Glomerular visceral epithelial cell (primary cell): ENCODE measurements at regions not wholly inside any gene's neighbourhood (a gene's known extent, or its start where the extent isn't known, plus 50 kb on each side); places are given as distances from the start of the nearest gene placed in this dataset.

Experiments
- DNase-seq: peaks from one replicate; pipeline ENCODE4 v3.0.0-alpha.2; 2016; ENCODE audit errors: extremely low spot score

DNA sequence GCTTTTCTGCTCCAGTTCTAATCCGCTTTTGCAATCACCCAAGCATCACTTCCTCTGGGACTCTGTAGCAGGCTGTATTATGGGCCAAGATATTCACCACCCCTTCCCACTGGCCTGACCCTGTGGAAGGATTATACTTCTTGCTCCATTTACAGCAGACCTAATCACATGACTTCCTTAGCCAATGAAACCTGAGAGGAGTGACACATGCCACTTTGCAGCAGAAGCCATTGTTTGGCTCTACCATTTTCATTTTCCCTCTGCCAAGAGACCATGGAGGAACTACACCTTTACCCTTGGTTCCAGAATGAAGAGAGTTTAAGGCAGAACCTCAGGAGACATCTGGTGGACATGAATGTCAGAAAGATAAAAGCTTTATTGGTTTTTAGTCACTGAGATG is 134.9 kb upstream of the HSD17B12 start:
- DNase-seq = no peak

DNA sequence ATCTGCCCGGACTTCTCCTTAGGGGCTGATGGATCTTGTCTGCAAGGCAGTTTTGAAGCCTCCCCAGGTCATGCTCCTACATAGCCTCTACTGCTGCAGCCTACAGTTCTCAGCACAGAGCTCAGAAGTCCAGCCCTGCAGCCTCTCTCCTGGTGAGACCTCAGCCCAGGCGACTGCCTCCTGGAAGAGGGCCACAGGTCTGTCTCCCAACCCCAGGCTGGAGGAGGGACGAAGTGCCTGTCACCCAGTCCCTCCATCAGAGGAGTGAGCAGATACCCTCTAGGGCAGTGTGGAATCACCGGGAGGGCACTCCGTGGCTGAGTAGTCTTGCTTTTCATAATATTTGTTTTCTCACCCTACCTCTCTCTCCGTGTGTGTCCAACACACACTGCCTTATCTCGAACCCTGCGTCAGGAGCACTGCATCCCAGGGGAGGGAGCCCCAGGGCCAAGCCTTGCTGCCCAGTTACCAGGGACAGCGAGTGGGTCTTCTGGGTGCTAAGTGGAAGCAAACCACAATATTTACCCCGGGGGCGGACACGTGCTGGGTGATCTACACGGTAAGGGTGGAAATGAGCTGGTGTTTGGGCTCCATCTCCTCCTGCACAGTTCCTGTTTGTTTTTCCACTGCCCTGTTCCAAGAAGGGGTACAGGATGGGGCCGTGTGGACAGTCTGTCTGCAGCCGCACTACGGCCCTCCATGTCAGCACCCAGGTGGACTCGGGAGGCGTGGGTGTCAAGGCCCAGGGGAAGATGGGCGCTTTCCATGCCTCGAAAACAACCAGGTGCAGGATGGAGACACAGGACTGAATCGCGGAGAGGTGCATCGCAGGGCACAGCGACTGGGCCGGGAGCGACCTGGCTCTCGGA is 133.7 kb upstream of the HSD17B12 start:
- DNase-seq = no peak

DNA sequence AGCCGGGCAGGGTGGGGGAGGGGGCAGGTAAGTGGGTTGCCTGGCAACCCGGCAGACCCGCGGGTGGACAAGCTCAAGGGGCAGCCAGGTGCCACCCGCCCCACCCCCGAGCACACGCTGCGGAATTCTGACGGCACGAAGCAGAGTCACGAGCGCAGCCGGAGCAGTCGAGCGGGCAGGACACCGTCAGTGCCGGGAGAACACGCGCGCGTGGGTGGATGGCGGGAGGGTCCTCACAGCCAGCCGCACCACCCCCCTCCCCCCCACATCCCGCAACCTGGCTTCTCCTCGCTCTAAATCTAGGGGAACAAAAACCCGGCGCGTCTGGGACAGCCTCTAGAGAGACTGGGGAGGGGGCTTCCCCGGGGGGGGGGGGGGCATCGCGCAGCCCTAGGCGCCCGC is 133.1 kb upstream of the HSD17B12 start:
- DNase-seq = no peak

DNA sequence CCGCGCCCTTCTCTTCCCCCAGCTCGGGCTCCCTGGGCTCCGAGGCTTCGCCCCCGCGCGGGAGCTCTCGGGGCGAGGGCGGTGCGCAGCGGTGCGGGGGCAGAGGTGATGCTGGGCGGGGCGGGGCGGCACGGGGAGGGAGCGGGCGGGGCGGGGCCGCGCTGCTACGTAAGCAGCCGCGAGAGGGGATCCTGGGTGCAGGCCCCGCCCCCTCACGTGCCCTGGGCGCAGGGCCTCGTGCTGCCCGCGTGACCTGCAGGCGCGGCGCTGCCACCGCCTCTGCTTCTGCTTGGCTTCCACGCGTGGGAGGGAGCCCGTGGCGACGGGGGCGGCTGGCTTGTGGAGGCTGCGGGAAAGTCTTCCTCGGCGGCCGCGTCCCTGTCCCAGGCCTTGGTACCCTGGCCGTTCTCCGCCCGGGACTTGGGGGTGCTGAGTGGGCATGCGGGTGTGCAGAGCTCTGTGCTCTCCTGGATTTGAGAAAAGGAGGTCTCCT is 132.6 kb upstream of the HSD17B12 start:
- DNase-seq = no peak

DNA sequence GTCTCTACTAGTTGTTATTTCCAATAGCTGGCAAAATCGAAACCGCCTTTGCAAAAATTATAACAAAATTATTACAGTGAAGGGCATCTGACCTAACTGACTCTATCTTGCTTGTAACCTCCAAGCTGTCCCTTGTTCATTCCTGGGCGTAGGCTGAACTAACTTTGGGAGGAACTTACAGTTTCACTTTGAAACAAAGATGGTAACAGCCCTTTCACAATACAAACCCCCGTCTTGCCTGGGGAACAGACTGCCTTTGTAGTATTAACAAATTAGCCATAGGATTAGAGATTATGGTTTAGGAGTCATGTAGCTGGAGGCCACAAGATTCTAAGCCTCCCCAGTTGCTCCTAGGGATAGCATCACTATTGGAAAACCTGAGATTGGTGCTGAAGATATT is 131.6 kb upstream of the HSD17B12 start:
- DNase-seq = no peak

DNA sequence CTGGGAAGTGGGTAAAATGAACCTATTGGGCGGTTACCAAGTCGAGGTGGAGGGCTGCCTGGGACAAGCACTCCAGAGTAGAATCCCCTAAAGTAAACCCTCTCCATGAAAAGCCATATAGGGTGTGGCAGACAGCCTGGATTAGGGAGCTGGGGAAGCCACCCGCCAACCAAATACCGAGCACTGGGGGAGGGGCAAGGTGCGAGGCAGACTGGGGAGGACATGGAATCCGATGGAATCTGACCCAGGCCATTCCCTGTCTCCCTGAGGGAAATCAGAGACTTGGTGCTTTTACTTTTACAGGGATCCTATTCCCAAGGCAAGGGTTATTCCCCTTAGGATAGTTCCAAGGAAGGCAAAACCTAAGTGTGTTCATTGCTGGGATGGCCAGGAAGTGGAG is 130.9 kb upstream of the HSD17B12 start:
- DNase-seq = no peak

DNA sequence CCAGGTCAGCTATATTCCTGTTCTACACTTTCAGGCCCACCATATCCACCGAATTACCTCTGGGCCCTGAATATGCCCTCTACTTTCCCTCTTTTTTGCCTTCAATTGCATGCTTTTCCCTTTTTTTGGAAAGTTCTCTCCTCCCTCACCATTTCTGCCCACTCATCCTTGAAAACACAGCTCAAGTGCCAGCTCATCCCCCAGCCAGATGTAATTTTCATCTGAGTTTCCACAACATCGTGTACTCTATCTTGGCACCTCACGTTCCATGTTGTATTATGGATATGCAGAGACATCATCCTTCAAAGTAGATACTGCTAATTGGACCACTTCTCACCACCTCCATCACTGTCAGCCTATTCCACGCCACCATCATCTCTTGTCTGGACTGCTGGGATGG is 129.8 kb upstream of the HSD17B12 start:
- no peak for DNase-seq

DNA sequence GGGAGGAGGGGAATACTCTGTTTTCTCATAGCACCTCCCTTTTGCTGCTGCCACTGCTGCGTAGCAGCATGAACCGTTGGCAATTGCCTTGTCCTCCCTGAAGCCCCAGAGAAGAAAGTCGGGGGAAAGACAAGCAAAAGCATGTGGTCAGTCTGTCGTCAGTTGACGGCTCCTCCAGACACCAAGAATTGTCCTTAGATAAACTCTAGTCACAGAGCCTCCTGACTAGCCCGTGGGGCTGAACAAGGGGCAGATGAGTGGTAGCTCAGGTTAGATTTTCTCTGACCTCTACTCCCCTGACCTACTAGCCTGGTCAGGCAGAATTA is 126.4 kb upstream of the HSD17B12 start:
- no peak for DNase-seq

DNA sequence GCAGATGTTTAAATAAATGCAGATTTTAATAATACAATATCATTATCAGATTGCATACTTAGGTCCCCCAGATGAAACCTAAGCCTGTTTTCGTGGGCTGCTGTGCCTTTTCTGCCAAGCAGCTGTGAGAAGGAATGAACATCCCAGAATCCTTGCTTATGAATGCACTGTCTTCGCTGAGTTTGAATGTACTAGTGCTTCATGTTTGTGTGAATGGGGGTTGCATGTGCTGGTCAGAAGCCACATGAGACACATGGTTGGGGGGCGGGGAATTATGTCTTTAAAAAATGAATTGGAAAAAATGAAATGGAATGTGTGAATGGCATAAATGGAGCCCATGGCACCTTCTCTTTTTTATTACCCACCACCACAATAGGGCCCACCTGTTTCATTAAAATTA is 125.4 kb upstream of the HSD17B12 start:
- DNase-seq = no peak

DNA sequence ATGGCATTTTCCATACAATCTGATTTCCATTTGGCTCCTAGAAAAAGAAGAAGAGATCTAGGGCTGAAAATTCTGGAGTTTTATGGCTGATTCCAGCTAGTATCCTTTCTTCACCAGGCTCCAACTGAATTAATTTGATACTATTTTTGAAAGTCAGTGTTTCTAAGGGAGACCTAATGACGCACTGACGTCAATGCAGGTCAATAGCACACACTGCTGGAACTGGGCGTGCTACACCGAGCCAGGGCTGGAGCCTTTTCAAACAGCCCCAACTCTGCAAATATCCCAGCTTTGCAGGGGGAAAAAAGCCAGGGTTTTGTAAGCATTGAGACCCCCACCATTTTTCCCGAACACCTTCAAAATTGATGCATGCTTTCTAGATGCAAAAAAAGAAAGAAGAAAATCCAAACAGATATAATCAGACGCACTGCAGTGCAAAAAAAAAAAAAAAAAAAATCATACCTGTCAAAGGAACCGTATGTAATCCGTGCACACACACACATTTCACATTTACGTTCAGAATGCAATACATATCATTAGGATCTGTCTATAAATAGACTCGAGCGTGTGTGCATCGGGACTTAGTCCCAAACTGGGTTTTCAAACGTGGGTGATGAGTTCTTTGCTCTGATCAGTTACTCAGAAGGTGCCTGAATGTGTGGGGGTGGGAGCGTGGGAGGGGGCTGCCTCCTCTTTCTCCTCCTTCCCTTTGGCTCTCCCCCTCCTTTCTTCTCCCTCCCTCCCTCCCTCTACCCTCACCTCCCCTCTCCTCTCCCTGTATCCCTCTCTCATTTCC is 124.5 kb upstream of the HSD17B12 start:
- DNase-seq = no peak

DNA sequence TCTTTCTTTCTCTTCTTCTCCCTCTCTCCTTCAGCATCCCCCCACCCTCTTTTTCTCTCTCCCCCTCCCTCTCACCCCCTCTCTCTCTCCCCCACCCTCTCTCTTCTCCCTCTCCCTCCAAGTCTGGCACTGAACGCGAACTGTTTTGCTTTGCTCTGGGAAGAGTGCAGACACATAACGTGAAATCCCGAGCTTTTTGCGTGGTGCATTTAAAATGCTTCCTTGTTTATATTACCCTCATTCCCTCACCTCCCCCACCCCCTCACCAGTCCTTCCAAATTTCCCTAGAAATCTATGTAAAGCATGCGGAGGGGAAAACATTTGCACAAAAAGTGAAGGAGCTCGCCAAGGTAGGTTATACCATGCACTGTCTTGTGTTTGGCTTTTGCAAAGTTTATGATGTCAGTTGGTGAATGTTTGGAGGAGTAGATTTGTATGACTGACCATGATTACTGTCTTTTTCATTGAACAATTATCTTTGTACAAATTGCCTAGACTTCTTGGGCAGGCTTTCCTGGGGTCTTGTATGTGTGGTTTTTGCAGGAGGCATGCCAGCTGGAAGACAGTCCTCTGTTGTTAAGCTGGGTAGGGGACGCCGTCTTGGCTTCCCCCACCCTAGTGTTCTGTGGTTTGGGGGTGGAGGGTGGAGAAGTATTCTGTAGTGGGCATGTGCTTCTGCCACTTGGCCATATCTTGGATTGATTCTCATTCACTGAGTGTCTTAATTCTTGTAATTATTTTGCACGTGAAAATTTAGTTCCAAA is 123.7 kb upstream of the HSD17B12 start:
- no peak for DNase-seq

DNA sequence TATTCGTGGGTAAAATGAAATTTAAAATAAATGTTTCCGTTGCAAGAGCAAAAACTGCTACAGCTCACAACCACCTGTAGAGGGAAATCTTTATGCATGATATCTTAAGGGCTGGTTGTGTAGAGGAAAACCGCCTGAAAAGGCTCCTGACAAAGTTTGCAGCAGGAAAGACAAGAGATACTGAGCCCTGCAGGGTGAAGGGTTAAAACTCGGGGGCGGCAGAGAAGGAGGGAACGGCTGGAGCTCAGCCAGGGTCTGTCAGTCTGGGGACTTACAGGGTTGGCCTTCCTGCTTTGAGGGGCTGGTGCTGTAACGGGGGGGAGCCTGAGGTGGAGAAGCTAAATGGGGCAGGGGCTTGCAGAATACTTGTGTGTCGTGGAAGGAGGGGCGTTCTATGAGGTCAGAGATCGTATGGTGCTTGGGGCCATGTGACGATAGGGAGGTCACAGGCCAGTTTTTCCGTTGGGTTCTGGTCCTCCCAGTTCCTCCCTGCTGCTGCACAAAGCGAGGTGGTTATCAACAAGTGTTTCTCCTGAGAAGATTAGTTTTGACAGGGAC is 122.9 kb upstream of the HSD17B12 start:
- no peak for DNase-seq

DNA sequence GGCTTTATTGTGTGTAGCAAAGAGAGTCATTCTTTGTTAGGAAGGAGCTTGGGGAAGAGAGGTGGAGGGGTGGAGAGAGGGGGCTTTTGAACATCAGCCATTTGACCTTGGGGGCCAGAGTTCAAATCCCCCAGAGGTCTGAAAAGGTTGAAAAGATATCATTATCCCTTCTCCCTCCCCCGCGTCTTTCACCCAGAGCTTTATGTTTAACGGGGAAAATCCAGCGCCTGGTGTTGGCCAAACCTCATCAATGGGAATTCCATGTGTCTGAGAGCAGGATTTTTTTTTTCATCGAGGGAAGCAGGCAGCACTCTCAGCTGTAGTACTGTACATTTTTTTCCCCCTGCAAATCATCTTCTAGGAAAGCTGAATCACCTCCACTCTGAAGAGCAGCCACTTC is 122.4 kb upstream of the HSD17B12 start:
- no peak for DNase-seq

DNA sequence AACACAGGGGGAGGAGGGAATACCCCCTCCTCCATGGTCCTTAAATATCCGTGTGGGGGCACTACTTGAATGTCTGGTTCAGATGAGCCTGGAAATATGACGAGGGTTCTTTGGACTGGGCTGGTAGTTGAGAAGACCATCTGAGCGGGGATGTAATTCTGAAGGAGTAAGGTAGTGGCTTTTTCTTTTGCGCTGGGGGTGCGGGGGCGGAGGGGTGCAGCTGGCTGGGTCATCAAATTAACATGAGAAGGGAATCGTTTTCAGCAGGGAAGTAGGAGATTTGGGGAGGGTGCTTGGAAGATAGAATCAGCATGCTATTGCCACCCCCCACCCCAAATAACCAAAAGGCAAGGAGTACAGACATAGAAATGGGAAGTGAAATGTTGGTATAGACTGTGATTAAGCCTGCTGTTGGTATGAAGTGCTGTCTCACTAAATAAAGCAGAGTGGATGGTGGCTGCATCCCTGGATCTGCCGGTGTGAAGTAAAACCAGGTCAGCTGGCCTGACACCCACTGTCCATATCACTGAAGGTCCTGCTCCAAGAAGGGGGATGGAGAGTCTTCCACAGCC is 121.9 kb upstream of the HSD17B12 start:
- DNase-seq = no peak

DNA sequence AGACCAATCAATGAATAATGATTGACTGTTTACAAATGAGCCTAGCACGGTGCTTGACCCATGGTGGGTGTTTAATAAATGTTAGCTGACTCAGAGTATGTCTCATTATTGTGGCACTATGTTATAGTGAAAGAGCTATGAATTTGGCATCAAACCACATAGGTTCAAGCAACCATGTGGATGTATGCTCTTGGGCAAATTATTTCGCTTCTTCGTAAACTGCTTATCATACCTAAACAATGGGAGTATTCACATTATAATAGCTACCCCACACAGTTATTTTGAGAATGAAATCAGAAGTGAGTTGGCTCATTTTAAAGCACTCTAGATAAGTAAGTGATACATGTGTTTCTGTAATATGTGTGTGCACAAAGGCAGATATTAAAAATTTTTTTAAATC is 118.7 kb upstream of the HSD17B12 start:
- no peak for DNase-seq

DNA sequence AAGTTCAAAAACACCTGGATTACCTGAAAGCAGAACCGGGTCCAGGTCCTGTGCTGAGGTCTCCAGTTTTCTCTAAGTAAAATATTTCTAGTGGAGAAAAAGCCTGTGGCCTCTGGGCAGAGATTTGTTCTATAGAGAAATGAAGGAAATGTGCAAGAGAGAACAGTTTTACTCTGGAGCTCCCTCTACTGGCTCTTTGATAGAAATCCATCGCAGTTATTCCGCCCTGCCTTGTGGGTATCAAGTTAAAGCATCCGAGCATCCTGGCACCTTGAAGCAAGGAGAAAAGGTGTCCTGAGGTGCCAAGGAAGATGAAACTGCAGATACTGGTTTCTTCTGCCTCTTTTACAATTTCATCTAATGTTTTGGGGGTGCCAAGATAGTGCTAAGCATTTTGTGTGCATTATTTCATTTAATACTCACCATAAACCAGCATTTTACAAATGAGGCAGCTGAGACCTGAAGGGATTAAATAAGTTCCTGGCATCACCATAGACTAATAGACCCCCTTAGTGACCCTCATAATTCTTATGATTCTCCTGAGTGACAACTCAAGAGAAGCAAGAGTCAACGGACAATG is 113.1 kb upstream of the HSD17B12 start:
- peak; percentile 39 for DNase-seq

DNA sequence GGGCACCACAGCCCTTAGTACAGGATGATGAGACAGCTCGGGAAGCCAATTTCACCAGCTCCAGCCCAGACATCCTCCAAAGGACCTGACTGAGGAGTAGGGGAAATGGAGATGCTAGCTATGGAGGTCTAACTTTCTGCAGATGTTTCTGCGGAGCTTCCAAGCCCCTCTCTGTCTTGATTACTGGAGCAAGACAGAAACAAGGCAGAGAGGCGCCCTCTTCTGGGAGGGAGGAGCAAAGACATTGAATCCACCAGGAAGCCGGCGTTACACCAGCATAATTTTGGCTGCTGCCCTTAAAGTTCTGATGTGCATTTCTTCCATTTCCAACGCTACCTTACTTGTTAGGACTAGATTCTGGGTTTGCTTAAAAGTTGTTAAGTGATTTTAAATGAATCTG is 107.3 kb upstream of the HSD17B12 start:
- DNase-seq = no peak

DNA sequence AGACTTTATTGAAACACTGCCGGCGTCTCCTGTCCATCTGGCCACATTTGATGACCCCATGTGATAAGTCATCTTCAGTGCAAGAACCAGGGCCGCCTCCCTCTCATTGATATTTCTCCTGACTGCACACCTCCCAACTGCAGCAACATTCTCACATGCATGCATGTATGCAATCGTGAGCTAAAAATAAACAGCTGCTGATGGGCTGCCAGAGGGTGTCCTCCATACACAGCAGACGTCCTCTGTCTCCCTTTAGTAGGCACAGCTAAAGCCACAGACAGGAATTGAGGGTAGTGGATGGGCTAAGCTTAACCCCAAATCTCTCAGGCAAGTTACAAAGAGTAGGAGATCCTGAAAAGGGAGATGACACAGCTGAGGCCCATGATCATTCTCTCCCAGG is 106.7 kb upstream of the HSD17B12 start:
- DNase-seq = no peak

DNA sequence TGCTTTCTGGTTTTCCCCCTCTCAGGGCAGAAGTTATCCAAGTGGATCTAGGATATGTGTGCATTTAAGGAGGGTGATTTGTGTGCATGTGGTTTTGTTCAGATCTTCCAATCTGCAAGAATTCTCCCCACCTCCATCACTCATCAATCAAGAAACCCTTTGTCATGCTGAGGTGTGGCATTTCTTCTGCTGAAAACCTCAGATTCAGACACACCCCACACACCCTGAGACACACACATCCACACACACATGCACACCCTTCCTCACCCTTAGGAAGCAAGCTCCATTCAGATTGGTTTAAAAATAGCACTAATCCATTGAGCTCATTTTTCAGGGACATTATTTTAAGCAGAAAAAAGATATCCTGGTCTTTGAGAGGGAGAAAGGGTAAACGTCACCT is 106.1 kb upstream of the HSD17B12 start:
- DNase-seq = no peak

DNA sequence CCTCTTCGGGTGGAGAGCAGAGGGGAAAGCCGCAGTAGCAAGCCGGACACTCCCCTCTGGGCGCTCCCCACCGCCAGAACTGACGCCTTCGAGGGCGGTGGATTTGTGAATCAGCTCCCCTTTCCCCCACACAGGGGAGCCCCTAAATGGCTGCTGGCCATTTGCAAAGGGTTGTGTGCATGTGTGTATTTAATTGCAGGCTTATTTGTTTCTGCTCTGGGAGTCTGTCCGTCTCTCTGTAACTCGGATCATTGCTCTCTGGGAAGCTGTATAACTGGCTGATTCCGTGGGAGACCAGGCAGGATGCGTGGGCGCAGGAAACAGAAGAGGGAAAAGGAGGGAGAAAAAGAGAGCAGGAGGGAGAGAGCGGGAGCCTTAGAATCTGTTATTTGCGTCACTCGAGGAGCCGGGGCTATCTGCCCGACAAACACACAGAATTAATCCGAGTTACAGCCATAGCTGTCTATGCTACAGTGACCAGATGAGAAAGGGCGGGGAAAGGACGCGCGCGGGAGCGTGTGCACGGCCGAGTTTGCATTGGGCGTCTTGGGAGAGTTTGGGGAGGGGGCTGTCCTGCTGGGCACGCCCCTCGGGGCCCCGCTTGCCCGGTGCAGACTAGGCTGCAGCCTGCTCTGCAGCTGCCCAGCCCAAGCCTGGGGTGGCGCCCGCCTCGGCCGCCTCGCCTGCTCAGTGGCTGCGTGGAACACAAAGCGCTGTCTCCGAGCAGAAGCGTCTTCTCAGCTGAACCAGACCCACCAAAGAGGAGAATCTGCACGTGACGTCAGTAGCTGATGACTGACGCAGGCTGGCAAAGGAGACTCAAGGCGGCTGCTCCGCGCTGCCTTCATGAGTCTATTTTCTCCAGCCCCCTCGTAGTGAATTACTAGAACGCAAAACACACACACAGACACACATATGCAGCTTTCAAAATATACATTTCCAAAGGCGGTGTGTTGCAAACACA is 105.3 kb upstream of the HSD17B12 start:
- DNase-seq = no peak
